Mesenchymal stem cell (in vitro differentiated cells and primary cell): ENCODE measurements at regions not wholly inside any gene's neighbourhood (a gene's known extent, or its start where the extent isn't known, plus 50 kb on each side); places are given as distances from the start of the nearest gene placed in this dataset.

Experiments used
- DNase-seq: peaks from one replicate; pipeline ENCODE4 v3.0.0-alpha.2; 2013
- H2AFZ ChIP-seq: one replicate; pipeline ENCODE4 v1.6.1; 2013; ENCODE audit warnings: low read depth, mild to moderate bottlenecking, control low read depth, inconsistent platforms, low read length, moderate library complexity
- H2AK5ac ChIP-seq: 2 replicates; pipeline ENCODE4 v1.6.1; 2013; ENCODE audit warnings: low read length, moderate library complexity, mild to moderate bottlenecking, inconsistent platforms; ENCODE audit not compliant: severe bottlenecking
- H2BK120ac ChIP-seq: one replicate; pipeline ENCODE4 v1.6.1; 2013; ENCODE audit warnings: low read depth, mild to moderate bottlenecking, inconsistent platforms, low read length, moderate library complexity
- H2BK12ac ChIP-seq, 2 experiments: one replicate each; pipeline ENCODE4 v1.6.1; 2013; ENCODE audit warnings: inconsistent platforms in 2 of 2, low read length in 2 of 2, mild to moderate bottlenecking in 2 of 2, moderate library complexity in 2 of 2, control low read depth in 1 of 2
- H2BK15ac ChIP-seq: one replicate; pipeline ENCODE4 v1.6.1; 2013; ENCODE audit warnings: mild to moderate bottlenecking, low read depth, inconsistent platforms; ENCODE audit not compliant: poor library complexity, severe bottlenecking
- H2BK5ac ChIP-seq: 2 replicates; pipeline ENCODE4 v1.6.1; 2013; ENCODE audit warnings: low read depth, mild to moderate bottlenecking, low read length, control low read depth, inconsistent platforms; ENCODE audit not compliant: poor library complexity, severe bottlenecking
- H3K14ac ChIP-seq, 2 experiments: one replicate each; pipeline ENCODE4 v1.6.1; 2013; ENCODE audit warnings: inconsistent platforms in 2 of 2, low read length in 2 of 2, control low read depth in 1 of 2, mild to moderate bottlenecking in 1 of 2, moderate library complexity in 1 of 2
- H3K18ac ChIP-seq, 2 experiments: one replicate each; pipeline ENCODE4 v1.6.1; 2013; ENCODE audit warnings: inconsistent platforms in 2 of 2, low read length in 2 of 2, control low read depth in 1 of 2, low read depth in 1 of 2, mild to moderate bottlenecking in 1 of 2
- H3K23ac ChIP-seq, 2 experiments: one replicate each; pipeline ENCODE4 v1.6.1; 2013; ENCODE audit warnings: inconsistent platforms in 2 of 2, low read length in 2 of 2, mild to moderate bottlenecking in 2 of 2, moderate library complexity in 2 of 2, control low read depth in 1 of 2
- H3K27ac ChIP-seq: 2 replicates; pipeline ENCODE4 v1.5.1; 2013; ENCODE audit warnings: mild to moderate bottlenecking, moderate library complexity, low read length, control low read depth, inconsistent platforms; ENCODE audit not compliant: poor library complexity, severe bottlenecking
- H3K27me3 ChIP-seq, 2 experiments: 2 replicates each; pipeline versions ENCODE4 v1.6.1 to v1.7.0; 2013; ENCODE audit warnings: low read length in 2 of 2, mild to moderate bottlenecking in 2 of 2, moderate library complexity in 2 of 2, control low read depth in 1 of 2, inconsistent platforms in 1 of 2; ENCODE audit not compliant: control insufficient read depth in 1 of 2, insufficient read depth in 1 of 2
- H3K36me3 ChIP-seq, 2 experiments: 2 replicates each; pipeline versions ENCODE4 v1.6.1 to v1.7.0; 2013; ENCODE audit warnings: low read length in 2 of 2, control low read depth in 1 of 2, inconsistent platforms in 1 of 2, low read depth in 1 of 2, mild to moderate bottlenecking in 1 of 2; ENCODE audit not compliant: insufficient read depth in 2 of 2, control insufficient read depth in 1 of 2
- H3K4ac ChIP-seq, 2 experiments: one replicate each; pipeline ENCODE4 v1.6.1; 2013; ENCODE audit warnings: inconsistent platforms in 2 of 2, low read length in 2 of 2, mild to moderate bottlenecking in 2 of 2, moderate library complexity in 2 of 2, control low read depth in 1 of 2, low read depth in 1 of 2
- H3K4me1 ChIP-seq: 2 replicates; pipeline ENCODE4 v1.6.1; 2013; ENCODE audit warnings: low read depth, low read length, control low read depth; ENCODE audit not compliant: control insufficient read depth, insufficient read depth
- H3K4me2 ChIP-seq: 2 replicates; pipeline ENCODE4 v1.6.1; 2013; ENCODE audit warnings: low read length, mild to moderate bottlenecking, inconsistent platforms; ENCODE audit not compliant: poor library complexity, severe bottlenecking
- H3K4me3 ChIP-seq, 2 experiments: 2 replicates each; pipeline versions ENCODE4 v1.5.1 to v1.7.0; 2013; ENCODE audit warnings: low read length in 2 of 2, mild to moderate bottlenecking in 2 of 2, control low read depth in 1 of 2, low read depth in 1 of 2; ENCODE audit not compliant: insufficient read depth in 1 of 2
- H3K79me1 ChIP-seq: replicated peaks from 2 replicates; pipeline ENCODE4 v1.6.1; 2013; ENCODE audit warnings: mild to moderate bottlenecking, control low read depth, low read length, inconsistent platforms; ENCODE audit not compliant: poor library complexity, severe bottlenecking
- H3K9ac ChIP-seq: 2 replicates; pipeline ENCODE4 v1.7.0; 2013; ENCODE audit warnings: mild to moderate bottlenecking, low read length, moderate library complexity
- H3K9me3 ChIP-seq: 2 replicates; pipeline ENCODE4 v1.7.0; 2013; ENCODE audit warnings: mild to moderate bottlenecking, low read length; ENCODE audit not compliant: control insufficient read depth
- H4K8ac ChIP-seq: one replicate; pipeline ENCODE4 v1.6.1; 2013; ENCODE audit warnings: inconsistent platforms, mild to moderate bottlenecking, low read length, moderate library complexity
- H4K91ac ChIP-seq: one replicate; pipeline ENCODE4 v1.6.1; 2013; ENCODE audit warnings: mild to moderate bottlenecking, low read length, inconsistent platforms
- WGBS: methylation state at CpG from one replicate; pipeline ENCODE4 v1.1.7; 2013; ENCODE audit warnings: mixed read lengths; 5-methylcytosine and 5-hydroxymethylcytosine counted together

DNA sequence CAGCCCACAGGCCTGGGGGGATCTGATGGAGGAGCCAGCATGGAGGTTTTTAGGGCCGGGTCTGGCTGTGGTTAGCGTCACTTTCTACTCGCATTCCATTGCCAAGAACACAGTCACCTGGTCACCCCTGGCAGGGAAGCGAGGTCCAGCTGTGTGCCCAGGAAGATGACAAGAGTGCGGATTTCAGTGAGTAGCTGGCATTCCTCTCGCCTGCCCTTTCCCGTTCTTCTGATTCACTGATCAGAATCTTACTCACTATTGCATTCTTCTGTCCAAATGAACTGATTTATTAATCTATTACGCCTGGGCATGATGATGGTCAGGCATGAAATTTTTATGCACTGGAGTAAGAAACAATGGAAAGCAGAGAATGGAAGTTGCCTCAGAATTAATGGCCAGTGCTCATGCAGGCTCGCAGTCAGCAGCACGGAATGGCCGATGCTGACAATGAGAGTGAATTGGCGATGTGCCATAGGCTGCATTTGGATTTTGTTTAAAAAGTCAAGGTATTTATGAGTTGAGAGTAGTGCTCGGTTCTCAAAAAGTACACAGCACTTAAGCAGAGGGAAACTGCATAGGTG, 76.4 kb upstream of the MGAT5 start:
- Histone ChIP-seq H3K4me1 (peaks cover 8% of the 10 kb centered on the region), H3K4me2 (no peak overlapping the region), H2BK15ac (no peak overlapping the region), H3K27ac (no peak overlapping the region), H3K23ac (no peak overlapping the region), H3K4ac (no peak overlapping the region), H2BK120ac (no peak overlapping the region), H3K4me3 (no peak overlapping the region), H2AK5ac (no peak overlapping the region), H3K18ac (no peak overlapping the region), H4K8ac (peak overlapping the region; percentile 4), H4K91ac (no peak overlapping the region), H3K79me1 (peaks cover 30% of the 10 kb centered on the region), H3K36me3 (no peaks in the 10 kb centered on the region), H3K27me3 (no peaks in the 10 kb centered on the region), H3K9me3 (no peaks in the 10 kb centered on the region), H2AFZ (no peak overlapping the region), H3K14ac (no peak overlapping the region), H2BK5ac (no peak overlapping the region), H2BK12ac (no peak overlapping the region), H3K9ac (no peak overlapping the region)
- DNase-seq = no peak
- WGBS = 86% methylated on average over 13 of the region's 13 CpGs

DNA sequence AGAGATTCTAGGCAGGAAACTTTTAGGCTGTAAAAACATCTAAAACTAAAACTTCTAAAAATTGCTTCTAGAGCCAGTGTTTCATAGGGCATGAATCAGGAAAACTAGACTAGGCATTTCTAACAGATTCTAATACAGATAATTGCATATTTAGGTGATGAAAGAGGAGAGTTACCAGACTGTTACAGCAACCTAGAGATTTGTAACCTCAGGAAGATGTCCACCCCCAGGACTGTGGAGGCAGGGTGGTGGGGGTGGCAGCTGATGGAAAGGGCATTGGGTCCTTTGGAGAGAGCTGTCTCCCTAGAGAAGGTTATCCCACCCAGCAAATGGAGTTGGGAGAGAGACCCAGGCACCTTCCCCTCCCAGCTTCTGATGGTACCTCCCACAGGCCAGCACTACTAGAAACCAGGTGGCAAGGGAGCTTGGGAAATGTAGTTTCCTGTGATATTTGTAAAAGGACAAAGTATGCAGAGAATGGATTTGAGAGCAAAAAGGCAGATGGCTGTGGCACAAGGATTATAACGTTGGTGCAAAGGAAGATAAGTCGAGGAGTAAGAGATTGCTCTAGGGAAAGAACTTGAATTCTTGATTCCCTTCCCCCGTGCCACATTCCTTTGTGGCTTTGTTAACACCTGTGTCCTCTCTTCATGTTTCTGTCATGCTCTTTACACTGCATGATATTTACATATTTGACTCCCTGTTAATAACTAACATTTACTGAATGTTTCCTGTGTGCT, 75.6 kb upstream of the MGAT5 start:
- no peak overlapping the region for H2AK5ac ChIP-seq
- no peak overlapping the region for H3K4me2 ChIP-seq
- peaks cover 31% of the 10 kb centered on the region for H3K79me1 ChIP-seq
- no peak overlapping the region for H2BK15ac ChIP-seq
- no peak overlapping the region for H3K4ac ChIP-seq
- H3K9ac ChIP-seq = no peak overlapping the region
- no peak for DNase-seq
- 88% methylated on average over 3 of the region's 3 CpGs for WGBS
- no peak overlapping the region for H2BK5ac ChIP-seq
- H3K23ac ChIP-seq = no peak overlapping the region
- H2AFZ ChIP-seq = no peak overlapping the region
- H2BK12ac ChIP-seq = no peak overlapping the region
- H3K4me3 ChIP-seq = no peak overlapping the region
- no peak overlapping the region for H3K27ac ChIP-seq
- no peak overlapping the region for H4K91ac ChIP-seq
- no peak overlapping the region for H4K8ac ChIP-seq
- no peak overlapping the region for H3K14ac ChIP-seq
- no peaks in the 10 kb centered on the region for H3K36me3 ChIP-seq
- H3K27me3 ChIP-seq = no peaks in the 10 kb centered on the region
- no peak overlapping the region for H2BK120ac ChIP-seq
- no peak overlapping the region for H3K18ac ChIP-seq
- no peaks in the 10 kb centered on the region for H3K9me3 ChIP-seq
- H3K4me1 ChIP-seq = peaks cover 8% of the 10 kb centered on the region

DNA sequence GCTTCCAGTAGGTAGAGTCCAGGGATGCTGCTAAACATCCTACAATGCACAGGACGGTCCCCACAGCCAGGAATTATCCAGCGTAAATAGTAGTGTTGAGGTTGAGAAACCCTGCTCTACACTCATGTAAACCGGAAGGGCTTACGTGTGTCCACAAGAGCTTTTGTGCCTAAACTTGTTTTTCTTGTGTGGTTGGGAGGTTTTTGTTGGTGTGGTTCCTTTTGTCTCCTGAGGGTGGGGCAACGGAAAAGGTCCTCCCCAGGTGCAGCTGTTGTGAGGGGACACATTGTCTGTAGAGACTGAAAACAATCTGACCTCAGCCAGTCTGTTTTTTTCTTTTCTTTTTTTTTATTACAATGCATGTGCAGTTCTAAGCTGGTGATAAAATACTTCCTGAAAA, 72.7 kb upstream of the MGAT5 start:
- Histone ChIP-seq H4K91ac (no peak overlapping the region), H2BK15ac (no peak overlapping the region), H3K4me2 (no peak overlapping the region), H3K14ac (no peak overlapping the region), H3K18ac (no peak overlapping the region), H2AK5ac (no peak overlapping the region), H3K27ac (no peak overlapping the region), H2BK5ac (no peak overlapping the region), H3K27me3 (no peaks in the 10 kb centered on the region), H2AFZ (no peak overlapping the region), H3K9ac (no peak overlapping the region), H3K4ac (no peak overlapping the region), H3K79me1 (peaks cover 38% of the 10 kb centered on the region), H3K23ac (peak overlapping the region in 1 of 2 experiments; percentile 14), H3K9me3 (no peaks in the 10 kb centered on the region), H2BK12ac (no peak overlapping the region), H3K36me3 (no peaks in the 10 kb centered on the region), H3K4me1 (peaks cover 6% of the 10 kb centered on the region), H4K8ac (no peak overlapping the region), H3K4me3 (no peak overlapping the region), H2BK120ac (no peak overlapping the region)
- DNase-seq = no peak
- WGBS = 94% methylated on average over 5 of the region's 5 CpGs

DNA sequence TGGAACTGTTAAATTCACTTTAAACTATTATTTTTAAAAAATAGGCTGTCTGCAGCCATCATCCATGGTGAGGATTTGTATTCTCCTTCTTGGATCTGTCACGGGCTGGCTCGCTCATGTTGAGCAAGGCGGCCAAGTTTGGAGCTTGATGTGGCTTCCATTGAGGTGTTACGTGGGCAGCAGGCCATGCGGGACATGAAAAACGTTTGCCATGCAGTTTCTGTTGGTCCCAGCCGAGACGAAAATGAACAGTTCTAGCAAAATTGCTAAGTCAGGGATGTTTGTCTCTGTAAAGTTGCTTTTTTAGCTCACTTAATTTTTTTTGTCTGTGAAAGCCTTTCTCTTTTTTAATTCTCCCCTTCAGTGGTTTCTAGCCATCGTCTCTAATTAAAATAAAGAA, 70.2 kb upstream of the MGAT5 start:
- Histone ChIP-seq H2AFZ (no peak overlapping the region), H3K4me3 (no peak overlapping the region), H3K18ac (no peak overlapping the region), H3K4me1 (peaks cover 2% of the 10 kb centered on the region), H3K23ac (no peak overlapping the region), H3K27ac (no peak overlapping the region), H3K79me1 (peaks cover 34% of the 10 kb centered on the region), H2BK120ac (no peak overlapping the region), H3K36me3 (no peaks in the 10 kb centered on the region), H2BK12ac (no peak overlapping the region), H4K8ac (no peak overlapping the region), H3K14ac (no peak overlapping the region), H3K4me2 (no peak overlapping the region), H2BK15ac (no peak overlapping the region), H2BK5ac (no peak overlapping the region), H3K9me3 (no peaks in the 10 kb centered on the region), H3K4ac (no peak overlapping the region), H2AK5ac (no peak overlapping the region), H4K91ac (no peak overlapping the region), H3K9ac (no peak overlapping the region), H3K27me3 (no peaks in the 10 kb centered on the region)
- DNase-seq = no peak
- 87% methylated on average over 8 of the region's 9 CpGs for WGBS
